A673 (cell line): ENCODE measurements at regions not wholly inside any gene's neighbourhood (a gene's known extent, or its start where the extent isn't known, plus 50 kb on each side); places are given as distances from the start of the nearest gene placed in this dataset.

ENCODE experiments used
- EZH2 ChIP-seq: fragments of 200-600 bp; sonication (generic); IDR thresholded peaks from 2 replicates; pipeline ENCODE4 v1.6.1; 2017; ENCODE audit warnings: borderline replicate concordance, low read depth, mild to moderate bottlenecking, mixed read lengths, antibody characterized with exemption, low read length; ENCODE audit not compliant: poor library complexity, severe bottlenecking
- TF ChIP-seq, protein P1 (sequence below): fragments of 300-800, 200-600 bp; sonication (generic); conservative IDR thresholded peaks from 2 replicates; pipeline ENCODE4 v1.5.1; 2017; ENCODE audit warnings: low read depth, mild to moderate bottlenecking, antibody characterized with exemption, low read length, moderate library complexity, mixed read lengths

DNA sequence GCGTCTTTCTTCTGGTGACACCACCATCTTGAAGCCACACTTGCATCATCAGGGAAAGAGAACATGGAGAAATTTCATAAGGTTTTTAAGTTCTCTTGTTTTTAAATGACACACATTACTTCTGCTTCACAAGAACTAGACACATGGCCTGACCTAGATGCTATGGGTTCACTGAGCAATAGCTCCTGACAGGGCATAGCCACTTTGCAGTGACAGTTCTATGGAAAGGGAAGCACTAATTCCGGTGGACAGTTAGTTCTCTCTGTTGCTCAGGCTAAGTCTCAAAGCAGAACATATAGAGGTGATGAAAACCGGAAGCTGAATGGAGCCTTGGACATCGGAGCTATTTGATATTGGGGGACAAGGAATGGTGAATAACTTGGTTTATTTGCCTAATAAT, 940.1 kb upstream of the WWC1 start:
- TF ChIP-seq, protein P1, sequence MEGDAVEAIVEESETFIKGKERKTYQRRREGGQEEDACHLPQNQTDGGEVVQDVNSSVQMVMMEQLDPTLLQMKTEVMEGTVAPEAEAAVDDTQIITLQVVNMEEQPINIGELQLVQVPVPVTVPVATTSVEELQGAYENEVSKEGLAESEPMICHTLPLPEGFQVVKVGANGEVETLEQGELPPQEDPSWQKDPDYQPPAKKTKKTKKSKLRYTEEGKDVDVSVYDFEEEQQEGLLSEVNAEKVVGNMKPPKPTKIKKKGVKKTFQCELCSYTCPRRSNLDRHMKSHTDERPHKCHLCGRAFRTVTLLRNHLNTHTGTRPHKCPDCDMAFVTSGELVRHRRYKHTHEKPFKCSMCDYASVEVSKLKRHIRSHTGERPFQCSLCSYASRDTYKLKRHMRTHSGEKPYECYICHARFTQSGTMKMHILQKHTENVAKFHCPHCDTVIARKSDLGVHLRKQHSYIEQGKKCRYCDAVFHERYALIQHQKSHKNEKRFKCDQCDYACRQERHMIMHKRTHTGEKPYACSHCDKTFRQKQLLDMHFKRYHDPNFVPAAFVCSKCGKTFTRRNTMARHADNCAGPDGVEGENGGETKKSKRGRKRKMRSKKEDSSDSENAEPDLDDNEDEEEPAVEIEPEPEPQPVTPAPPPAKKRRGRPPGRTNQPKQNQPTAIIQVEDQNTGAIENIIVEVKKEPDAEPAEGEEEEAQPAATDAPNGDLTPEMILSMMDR: no peak
- TF ChIP-seq EZH2: no peak
